ENCODE measurements at regions not wholly inside any gene's neighbourhood (a gene's known extent, or its start where the extent isn't known, plus 50 kb on each side); places are given as distances from the start of the nearest gene placed in this dataset.
"Not testable (repeated sequence)": the region's sequence is repeated elsewhere in the genome, so short reads cannot be mapped to it uniquely, and the experiment has no call there.

DNA sequence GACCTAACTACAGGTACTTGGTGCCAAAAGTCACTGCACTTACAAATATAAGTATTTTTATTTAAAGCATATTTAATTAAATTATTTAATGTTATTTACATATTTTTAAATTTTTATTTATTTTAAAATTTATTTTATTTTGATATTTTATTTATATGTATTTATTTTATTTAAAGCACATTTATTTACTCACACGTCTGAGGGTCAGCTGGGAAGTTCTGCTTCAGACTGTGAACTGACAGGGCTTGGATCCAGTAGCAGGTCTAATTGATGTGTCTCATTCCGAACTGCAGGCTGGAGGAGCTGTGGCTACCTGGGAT lies 392.5 kb downstream of the GBA3 start:
- DNase-seq (ENCODE audit: low spot score in 2 of 2) (no peak), ATAC-seq (no peak)
- Mint-ChIP-seq H3K27ac (no peak overlapping the region), H3K36me3 (no peaks in the 10 kb centered on the region), H3K4me3 (no peak overlapping the region), H3K4me1 (no peaks in the 10 kb centered on the region), H3K9me3 (peaks cover 17% of the 10 kb centered on the region)

DNA sequence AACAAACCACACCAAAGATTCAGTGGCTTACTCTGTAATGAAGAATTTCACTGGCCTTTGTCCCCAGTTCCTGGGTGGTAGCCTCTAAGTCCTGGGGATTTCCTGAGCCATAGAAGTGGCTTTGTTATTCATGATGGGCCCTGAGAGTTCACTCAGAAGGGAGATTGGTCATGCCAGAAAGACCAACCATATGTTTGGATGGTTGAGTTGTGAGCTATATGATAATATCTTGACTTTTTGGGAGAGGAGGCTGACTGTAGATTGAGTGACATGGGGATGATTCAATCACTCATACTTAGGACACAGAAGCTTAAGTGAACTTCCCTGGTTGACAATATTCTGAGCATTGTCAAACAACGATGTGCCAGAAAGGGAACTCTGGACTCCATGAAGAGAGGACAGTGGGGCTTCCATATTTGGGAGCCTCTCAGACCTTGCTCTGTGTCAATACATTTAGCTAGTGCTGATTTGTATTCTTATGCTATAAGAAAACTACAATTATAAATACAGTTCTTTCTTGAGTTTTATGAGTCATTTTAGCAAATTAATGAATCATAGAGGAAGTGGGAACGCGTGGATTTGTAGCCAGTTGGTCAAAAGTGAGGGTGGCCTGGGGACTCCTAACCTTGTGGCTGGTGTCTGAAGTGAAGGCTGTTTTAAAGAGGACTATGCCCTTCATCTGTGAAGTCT lies 392.0 kb downstream of the GBA3 start:
- H3K9me3 Mint-ChIP-seq: peaks cover 14% of the 10 kb centered on the region
- H3K4me3 Mint-ChIP-seq: no peak overlapping the region
- H3K4me1 Mint-ChIP-seq: no peaks in the 10 kb centered on the region
- ATAC-seq (no peak), DNase-seq (ENCODE audit: low spot score in 2 of 2) (no peak)
- no peaks in the 10 kb centered on the region for H3K36me3 Mint-ChIP-seq
- H3K27ac Mint-ChIP-seq: no peak overlapping the region

DNA sequence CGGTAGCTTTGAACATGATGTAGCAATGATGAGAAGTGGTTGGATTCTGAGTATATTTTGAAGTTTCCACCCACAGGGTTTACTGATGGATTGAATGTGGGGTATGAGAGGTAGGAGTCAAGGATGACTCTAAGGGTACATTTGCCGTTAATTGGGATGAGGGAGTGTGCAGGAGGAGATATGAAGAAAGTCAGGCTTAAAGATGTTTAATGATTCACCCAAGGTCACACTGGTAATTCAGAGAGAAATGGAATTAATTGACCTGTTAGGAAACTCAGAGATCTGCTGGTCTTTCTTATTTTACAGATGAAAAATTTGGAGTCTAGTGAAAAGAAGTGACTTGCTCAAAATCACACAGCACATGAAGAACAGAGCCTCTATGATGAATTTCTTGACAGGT lies 390.7 kb downstream of the GBA3 start:
- no peaks in the 10 kb centered on the region for H3K4me1 Mint-ChIP-seq
- peaks cover 14% of the 10 kb centered on the region for H3K9me3 Mint-ChIP-seq
- no peak for DNase-seq (ENCODE audit: low spot score in 2 of 2)
- no peaks in the 10 kb centered on the region for H3K36me3 Mint-ChIP-seq
- ATAC-seq: no peak
- H3K27ac Mint-ChIP-seq: no peak overlapping the region
- no peak overlapping the region for H3K4me3 Mint-ChIP-seq

DNA sequence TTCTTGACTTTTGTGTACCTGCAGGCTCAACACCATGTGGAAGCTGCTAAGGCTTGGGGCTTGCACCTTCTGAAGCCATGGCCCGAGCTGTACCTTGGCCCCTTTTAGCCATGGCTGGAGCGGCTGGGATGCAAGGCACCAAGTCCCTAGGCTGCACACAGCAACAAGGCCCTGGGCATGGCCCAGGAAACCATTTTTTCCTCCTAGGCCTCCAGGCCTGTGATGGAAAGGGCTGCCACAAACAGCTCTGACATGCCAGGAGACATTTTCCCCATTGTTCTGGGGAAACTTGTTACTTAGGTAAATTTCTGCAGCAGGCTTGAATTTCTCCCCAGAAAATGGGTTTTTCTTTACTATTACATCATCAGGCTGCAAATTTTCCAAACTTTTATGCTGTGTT lies 387.4 kb downstream of the GBA3 start:
- not testable (repeated sequence) for DNase-seq (ENCODE audit: low spot score in 2 of 2); ATAC-seq; H3K4me3 Mint-ChIP-seq; H3K27ac Mint-ChIP-seq; H3K4me1 Mint-ChIP-seq; H3K36me3 Mint-ChIP-seq
- H3K9me3 Mint-ChIP-seq: peaks cover 19% of the 10 kb centered on the region

DNA sequence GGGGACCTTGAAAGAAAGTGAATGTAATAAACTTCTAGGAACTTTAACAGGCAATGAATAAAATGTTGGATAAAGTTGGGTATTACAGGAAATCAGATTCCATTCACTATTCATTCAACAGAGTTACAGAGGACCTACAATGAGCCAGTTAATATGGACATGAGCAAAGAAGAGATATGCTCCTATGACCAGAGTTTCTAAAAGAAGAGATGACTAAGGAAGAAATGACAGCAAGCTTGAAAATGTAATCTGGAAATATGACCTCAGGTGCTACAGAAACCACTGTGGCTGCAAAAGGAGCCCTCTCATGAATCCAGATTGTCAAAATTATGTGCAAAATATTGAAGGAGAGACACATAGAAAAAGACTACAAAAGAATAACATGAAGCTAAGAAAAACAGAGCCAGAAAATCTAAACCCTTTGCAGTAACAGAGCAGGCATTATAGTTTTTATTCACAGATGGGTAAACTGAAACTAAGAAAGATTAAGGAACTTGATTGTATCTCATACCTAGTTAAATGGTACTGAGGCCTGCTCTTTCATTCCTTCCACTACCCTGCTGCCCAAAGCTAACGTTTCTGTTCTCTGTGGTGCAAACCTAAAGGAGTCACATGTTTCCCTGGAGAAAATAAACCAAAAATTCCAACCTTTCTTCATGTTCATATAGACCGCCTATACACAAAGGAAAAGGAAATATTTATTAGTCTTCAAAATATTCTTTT lies 378.3 kb downstream of the GBA3 start:
- H3K36me3 Mint-ChIP-seq: no peaks in the 10 kb centered on the region
- no peak overlapping the region for H3K27ac Mint-ChIP-seq
- H3K4me3 Mint-ChIP-seq: no peak overlapping the region
- H3K4me1 Mint-ChIP-seq: no peaks in the 10 kb centered on the region
- peaks cover 19% of the 10 kb centered on the region for H3K9me3 Mint-ChIP-seq
- ATAC-seq (no peak), DNase-seq (ENCODE audit: low spot score in 2 of 2) (no peak)

DNA sequence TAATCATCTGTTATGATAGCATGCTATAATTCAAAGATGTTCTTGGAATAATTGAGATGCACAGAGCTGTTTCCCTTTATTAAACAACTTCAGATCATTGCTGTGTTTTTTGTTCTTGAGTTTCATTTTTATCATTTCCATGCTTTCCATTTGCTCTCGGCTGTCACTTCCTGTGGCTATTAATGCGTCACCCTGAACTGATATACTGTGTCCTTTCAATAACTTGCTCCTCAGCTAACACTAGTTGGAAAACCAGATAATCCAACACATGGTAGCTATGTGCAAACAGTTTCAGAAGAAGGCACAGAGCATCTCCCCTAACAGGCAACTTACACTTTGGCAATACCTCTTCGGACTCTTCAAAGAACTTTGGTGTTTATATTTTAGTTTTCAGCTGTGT lies 376.0 kb downstream of the GBA3 start:
- ATAC-seq (no peak), DNase-seq (ENCODE audit: low spot score in 2 of 2) (no peak)
- H3K4me1 Mint-ChIP-seq: no peaks in the 10 kb centered on the region
- H3K4me3 Mint-ChIP-seq: no peak overlapping the region
- no peak overlapping the region for H3K27ac Mint-ChIP-seq
- no peaks in the 10 kb centered on the region for H3K36me3 Mint-ChIP-seq
- peaks cover 18% of the 10 kb centered on the region for H3K9me3 Mint-ChIP-seq

DNA sequence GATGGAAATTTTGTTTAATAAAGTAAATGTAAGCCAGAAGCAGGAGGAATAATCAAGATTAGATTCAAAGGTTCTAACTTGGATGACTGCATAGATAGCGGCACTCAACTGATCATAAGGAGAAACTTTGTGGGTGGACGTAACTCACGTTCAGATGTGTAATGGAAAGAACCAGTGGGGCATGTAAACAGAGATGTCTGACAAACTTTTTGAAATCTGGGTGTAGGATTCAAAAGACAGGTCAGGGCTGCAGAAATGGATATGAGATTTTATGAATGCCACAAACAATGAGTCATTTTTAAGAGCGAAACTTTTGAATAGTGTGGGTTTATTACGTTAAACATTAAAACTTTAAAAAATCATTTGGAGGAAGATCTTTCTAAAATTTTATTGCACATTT lies 375.6 kb downstream of the GBA3 start:
- H3K4me3 Mint-ChIP-seq: no peak overlapping the region
- H3K4me1 Mint-ChIP-seq: no peaks in the 10 kb centered on the region
- peaks cover 18% of the 10 kb centered on the region for H3K9me3 Mint-ChIP-seq
- DNase-seq (ENCODE audit: low spot score in 2 of 2) (no peak), ATAC-seq (no peak)
- H3K36me3 Mint-ChIP-seq: no peaks in the 10 kb centered on the region
- H3K27ac Mint-ChIP-seq: no peak overlapping the region

DNA sequence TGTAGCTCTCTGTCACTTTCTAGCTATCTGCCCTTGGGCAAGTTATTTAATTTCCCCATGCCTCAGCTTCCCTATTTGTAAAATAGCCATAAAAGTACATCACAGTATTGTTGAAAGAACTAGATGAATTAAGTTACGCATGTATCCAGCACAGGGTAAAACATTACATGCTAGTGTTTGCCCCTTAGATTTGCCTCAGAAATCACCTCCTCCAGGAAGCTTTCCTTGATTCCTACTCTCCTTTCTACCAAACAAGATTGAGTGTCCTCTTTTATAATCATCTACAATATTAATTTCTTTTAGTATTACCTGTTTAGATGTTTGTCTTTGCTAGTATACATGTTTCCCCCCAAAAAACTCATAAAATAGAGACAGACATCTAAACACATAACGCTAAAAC lies 369.5 kb downstream of the GBA3 start:
- Mint-ChIP-seq H3K36me3 (no peaks in the 10 kb centered on the region), H3K4me1 (no peaks in the 10 kb centered on the region), H3K27ac (no peak overlapping the region)

DNA sequence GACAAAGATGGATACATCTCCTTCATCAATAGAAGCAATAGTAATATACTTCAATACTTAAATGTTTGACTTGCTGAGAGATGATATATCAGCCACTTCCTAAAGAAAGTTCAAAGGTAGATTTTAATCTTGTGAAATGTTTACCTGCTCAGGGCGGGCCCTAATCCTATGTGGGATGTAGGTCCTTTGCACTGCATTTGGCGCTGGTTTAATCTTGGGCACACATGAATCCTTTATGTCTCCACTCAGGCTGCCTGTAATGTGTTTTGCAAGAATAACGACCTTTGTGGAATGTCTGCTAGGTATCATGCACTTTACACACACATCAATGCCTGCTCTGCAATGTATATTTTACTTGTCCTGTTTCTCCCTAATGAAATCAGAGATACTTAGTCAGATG lies 368.7 kb downstream of the GBA3 start:
- no peaks in the 10 kb centered on the region for H3K4me1 Mint-ChIP-seq
- H3K9me3 Mint-ChIP-seq: peaks cover 17% of the 10 kb centered on the region
- ATAC-seq (no peak), DNase-seq (ENCODE audit: low spot score in 2 of 2) (no peak)
- no peak overlapping the region for H3K27ac Mint-ChIP-seq
- no peaks in the 10 kb centered on the region for H3K36me3 Mint-ChIP-seq
- no peak overlapping the region for H3K4me3 Mint-ChIP-seq

More for the DNA sequence above, 369.5 kb downstream of the GBA3 start:
- no peak for DNase-seq (ENCODE audit: low spot score in 2 of 2)
- no peak for ATAC-seq
- Mint-ChIP-seq H3K4me3 (no peak overlapping the region), H3K9me3 (peaks cover 21% of the 10 kb centered on the region)

DNA sequence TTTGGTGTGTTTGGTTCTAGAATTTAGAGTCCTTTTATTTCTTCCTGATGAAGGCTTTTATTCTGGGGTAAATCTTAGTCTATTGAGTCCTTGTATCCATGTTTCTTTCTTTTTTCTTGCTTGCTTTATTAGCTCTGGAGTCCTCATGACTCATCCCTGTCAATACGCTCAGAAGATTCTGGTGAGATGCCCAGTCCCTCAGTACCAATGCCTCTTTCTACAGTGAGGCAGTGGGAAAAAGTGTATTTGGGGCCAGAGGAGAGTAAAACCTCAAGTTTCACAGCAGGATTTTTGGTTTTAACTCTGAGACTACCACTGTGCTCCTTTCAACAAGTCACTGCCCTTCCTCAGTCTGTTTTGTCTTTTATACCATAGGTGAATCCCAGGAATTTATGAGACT lies 368.0 kb downstream of the GBA3 start:
- no peak for DNase-seq (ENCODE audit: low spot score in 2 of 2)
- H3K4me1 Mint-ChIP-seq: no peaks in the 10 kb centered on the region

DNA sequence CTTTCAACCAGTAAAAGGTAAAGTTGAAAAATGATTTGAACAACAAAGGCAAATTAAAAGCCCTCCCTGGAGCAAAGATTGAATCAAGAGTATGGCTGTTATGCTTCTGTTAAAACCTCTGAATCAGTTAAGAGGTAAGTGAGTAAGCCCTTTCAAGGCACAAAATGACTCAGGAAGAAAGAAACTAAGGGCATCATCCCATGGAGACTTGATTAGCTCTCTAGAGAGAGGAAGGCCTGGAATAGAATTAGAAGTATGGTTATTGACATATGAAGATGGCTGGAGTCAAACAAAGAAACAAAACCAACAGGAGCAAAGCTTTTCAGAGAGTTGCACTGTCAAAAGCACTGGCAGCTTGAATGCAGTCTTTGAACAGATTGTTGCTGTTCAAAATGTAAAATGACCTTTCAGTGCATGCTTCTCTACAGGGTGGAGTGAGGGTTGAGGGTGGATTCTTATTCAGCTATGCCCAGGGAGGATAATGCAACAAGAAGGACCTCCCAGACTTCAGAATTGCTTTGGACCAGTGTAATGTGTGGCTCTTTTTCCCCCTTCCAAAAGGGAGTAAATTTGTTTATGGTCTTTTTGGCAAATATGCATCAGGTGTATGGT lies 365.5 kb downstream of the GBA3 start:
- H3K9me3 Mint-ChIP-seq: peaks cover 23% of the 10 kb centered on the region
- H3K4me1 Mint-ChIP-seq: no peaks in the 10 kb centered on the region
- H3K36me3 Mint-ChIP-seq: no peaks in the 10 kb centered on the region
- no peak overlapping the region for H3K27ac Mint-ChIP-seq
- no peak overlapping the region for H3K4me3 Mint-ChIP-seq
- DNase-seq (ENCODE audit: low spot score in 2 of 2) (no peak), ATAC-seq (no peak)

More for the DNA sequence above, 368.0 kb downstream of the GBA3 start:
- Mint-ChIP-seq H3K4me3 (no peak overlapping the region), H3K27ac (no peak overlapping the region), H3K36me3 (no peaks in the 10 kb centered on the region), H3K9me3 (peaks cover 17% of the 10 kb centered on the region)
- no peak for ATAC-seq

DNA sequence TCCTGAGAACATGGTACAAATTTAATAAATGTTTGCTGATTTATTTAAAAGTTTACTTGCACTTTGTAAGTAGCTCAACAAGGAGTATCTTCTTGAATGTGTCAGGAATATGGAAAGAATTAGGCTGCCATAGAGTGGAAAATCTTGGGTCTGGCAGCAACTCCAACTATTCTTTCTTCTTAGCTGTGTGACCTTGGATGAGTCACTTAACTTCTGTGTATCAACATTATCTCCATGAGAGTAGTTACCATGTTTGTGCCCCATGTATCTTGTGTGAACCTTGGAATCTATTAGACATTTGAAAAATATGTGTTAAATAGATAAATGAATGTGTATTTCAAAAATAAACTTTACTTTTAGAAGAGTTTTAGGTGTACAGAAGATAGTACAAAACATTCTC lies 348.8 kb downstream of the GBA3 start:
- Mint-ChIP-seq H3K36me3 (no peaks in the 10 kb centered on the region), H3K4me1 (no peaks in the 10 kb centered on the region), H3K27ac (no peak overlapping the region), H3K4me3 (no peak overlapping the region), H3K9me3 (peaks cover 20% of the 10 kb centered on the region)
- no peak for DNase-seq (ENCODE audit: low spot score in 2 of 2)
- no peak for ATAC-seq

DNA sequence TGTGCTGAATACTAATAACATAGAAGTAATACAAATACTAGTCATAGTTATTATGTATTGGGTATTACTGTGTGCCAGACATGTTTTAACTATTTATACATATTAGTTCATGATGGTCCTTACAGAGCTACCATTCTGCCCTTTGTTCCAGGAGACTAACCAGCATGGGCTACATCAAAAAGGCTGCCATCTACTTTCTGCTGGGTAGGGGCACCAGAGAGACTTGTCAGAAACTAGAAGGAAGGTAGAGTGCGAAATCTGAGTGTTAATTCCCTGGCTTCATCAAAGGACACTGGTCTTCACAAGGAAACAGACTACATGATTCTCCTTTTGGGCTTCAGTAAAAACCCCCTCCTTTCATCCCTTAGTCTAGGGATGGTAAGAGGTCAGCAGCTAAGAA lies 347.8 kb downstream of the GBA3 start:
- Mint-ChIP-seq H3K4me3 (no peak overlapping the region), H3K36me3 (no peaks in the 10 kb centered on the region), H3K4me1 (no peaks in the 10 kb centered on the region), H3K9me3 (peaks cover 17% of the 10 kb centered on the region), H3K27ac (no peak overlapping the region)
- DNase-seq (ENCODE audit: low spot score in 2 of 2) (no peak), ATAC-seq (no peak)

DNA sequence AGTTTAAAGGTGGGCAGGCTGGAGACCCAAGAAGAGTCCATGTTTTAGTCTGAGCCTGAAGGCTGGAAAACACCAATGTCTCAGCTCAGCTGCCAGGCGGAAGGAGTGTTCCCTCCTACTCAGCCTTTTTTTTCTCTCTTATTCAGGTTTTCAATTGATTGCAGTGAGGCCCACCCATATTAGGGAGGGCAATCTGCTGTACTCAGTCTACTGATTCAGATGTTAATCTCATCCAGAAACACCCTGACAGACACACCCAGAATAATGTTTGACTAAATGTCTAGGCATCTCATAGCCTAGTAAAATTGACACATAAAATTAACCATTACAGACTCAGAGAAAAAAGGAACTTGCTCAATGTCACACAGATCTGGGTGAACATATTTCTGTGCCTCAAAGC lies 347.1 kb downstream of the GBA3 start:
- H3K4me3 Mint-ChIP-seq: no peak overlapping the region
- no peaks in the 10 kb centered on the region for H3K4me1 Mint-ChIP-seq
- no peaks in the 10 kb centered on the region for H3K36me3 Mint-ChIP-seq
- H3K27ac Mint-ChIP-seq: no peak overlapping the region
- H3K9me3 Mint-ChIP-seq: peaks cover 15% of the 10 kb centered on the region
- DNase-seq (ENCODE audit: low spot score in 2 of 2) (no peak), ATAC-seq (no peak)

DNA sequence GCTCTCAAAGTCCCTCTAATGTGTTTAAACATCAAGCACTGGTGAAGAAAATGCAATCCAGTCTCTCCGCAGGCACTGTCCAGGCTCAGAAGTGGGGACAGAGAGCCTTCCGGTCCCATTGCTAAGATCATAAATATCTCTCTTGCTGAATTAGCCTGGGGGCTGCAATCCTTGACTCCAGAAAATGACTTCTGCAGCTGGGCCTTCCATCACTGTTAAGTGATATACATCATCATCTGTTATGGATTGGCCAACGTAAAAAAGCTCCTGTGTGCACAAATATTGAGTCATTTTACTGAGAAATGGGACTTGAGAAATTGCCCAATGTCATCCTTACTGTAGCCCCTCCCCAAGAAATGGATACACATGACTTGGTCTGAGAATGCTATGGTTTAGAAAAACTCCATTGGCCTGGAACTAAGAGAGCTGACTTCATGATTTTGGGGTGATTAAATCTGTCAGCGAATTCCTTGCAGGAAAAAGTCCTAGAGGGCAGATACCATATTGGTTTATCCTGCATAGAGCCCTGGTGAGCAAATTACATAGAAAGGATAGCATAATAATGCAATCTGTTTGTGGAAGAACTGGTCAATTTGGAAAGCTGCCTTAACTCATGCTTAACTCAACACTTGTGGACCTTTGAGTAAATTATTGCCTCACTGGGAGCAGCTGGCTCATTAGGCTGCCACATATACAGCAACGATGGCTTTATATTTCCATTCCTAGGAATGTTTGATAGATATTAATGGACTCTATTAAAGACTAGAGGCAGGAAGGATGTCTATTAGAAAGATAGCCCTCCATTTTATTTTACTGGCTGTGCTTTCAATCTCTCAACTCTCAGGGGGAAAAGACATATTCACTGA lies 346.1 kb downstream of the GBA3 start:
- Mint-ChIP-seq H3K27ac (no peak overlapping the region), H3K9me3 (peaks cover 14% of the 10 kb centered on the region), H3K4me3 (no peak overlapping the region), H3K36me3 (no peaks in the 10 kb centered on the region), H3K4me1 (no peaks in the 10 kb centered on the region)
- ATAC-seq (no peak), DNase-seq (ENCODE audit: low spot score in 2 of 2) (no peak)
